GM18951 (cell line): ENCODE measurements at regions not wholly inside any gene's neighbourhood (a gene's known extent, or its start where the extent isn't known, plus 50 kb on each side); places are given as distances from the start of the nearest gene placed in this dataset.

Experiments used
- POLR2A ChIP-seq: IDR thresholded peaks from 4 replicates; pipeline ENCODE4 v1.6.1; 2011; ENCODE audit warnings: mild to moderate bottlenecking; ENCODE audit not compliant: insufficient read length, insufficient read depth; ENCODE audit errors: extremely low read depth
- in situ Hi-C: fragments of 300-500 bp; cut with MboI; formaldehyde crosslinking; loops from one replicate; pipeline ENCODE4 v1.12.0; 2022; ENCODE audit warnings: low sequenced_read_pairs, mixed read lengths, inconsistent platforms; ENCODE audit not compliant: unreplicated experiment

DNA sequence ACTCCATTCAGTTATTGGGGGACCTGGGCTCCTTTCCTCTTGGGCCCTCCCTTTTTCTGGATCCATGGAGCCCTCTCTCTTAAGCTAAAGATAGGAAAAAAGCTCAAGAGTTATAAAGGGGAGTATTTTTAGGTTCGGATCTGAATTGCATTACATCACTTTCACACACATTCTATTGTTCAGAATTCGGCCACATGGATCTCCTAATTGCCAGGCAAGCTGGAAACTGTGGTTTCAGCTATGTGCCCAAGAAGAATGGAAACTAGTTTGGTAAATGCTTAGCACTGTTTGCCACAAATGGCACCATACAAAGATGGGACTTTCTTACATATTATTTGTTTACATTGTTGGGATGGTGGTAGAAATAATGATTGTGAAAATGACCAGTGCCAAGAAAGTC, 145.6 kb downstream of the LRIG3 start:
- TF ChIP-seq POLR2A, result no peak
- in situ Hi-C loops, result loop anchor here (10.0 kb wide), 1 partner anchor 310 kb away; no protein-coding TSS in a partner anchor

DNA sequence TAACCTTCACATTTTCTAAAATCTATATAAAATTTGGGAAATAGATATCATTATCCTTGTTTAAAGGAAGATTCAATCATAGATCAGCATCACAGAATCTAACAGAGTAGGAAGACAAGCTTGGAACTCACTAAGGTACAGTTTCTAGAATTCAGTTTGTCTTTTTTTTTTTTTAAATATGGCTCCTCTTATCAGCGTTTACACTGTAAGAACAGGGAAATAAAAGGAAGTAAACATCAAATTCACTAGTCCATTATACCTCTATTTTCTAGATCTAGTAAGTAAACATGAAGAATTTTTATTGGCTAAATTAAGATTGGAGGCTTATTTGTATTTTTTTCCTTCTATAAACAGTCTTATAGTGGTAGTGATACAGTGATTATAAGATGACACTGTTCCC, 144.9 kb downstream of the LRIG3 start:
- in situ Hi-C loops, result loop anchor here (10.0 kb wide), 1 partner anchor 311 kb away; no protein-coding TSS in a partner anchor
- TF ChIP-seq POLR2A, result no peak

DNA sequence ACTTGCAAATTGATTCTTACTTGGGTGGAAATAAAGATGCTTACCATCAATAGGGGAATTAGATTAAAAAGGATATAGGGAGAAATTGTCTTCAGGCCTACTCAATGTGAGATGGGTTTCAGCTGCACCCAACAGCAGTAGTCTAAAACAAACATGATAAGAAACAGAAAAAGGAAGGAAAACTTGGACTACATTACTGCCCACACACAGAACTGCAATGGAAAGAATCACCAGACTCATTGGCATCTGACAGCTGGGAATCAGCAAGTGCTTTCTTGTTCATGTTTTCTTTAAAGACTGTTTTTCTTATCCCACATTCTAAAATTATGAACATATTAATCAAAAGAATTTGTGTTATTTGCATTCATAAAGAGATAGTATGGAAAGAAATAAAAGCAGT, 144.2 kb downstream of the LRIG3 start:
- no peak for TF ChIP-seq POLR2A
- in situ Hi-C loops, result loop anchor here (10.0 kb wide), 1 partner anchor 311 kb away; no protein-coding TSS in a partner anchor

DNA sequence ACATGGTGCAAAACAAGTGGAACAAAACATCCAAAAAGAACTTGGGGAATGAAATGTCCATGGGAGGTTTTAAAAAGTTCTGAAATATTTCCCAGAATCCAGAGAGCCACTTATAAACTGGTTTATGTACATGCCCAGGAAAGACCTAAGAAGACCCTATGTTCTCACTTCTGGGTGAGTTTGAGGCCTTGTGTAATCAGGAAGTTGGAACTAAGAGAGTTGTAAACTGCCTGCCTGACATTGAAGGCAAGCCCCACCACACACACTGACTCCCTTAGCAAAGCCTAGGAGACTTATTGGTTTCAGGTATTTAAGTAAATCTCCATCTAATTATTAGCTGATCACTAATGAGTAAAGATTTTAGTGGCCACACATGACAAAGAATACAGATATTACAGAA, 142.5 kb downstream of the LRIG3 start:
- in situ Hi-C loops, result loop anchor here (10.0 kb wide), 1 partner anchor 313 kb away; no protein-coding TSS in a partner anchor
- TF ChIP-seq POLR2A, result no peak

DNA sequence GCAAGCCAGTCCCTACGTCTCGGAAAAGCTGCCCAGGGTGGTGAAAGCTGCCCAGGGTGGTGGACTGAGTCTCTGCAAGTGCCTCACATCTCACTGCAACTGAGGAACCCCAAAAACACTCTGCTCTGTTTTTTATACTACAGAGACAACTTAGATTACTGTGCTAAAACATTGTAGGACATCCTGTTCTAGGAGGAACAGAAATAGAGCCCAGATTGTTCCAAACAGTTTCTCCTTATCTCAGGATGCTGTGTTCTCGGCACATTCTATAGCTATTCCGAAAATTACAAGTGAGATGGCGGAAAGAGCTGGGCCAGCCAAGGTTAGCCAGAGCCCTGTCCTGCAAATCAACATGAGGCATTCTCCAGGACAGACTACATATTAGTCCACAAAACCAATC, 138.7 kb downstream of the LRIG3 start:
- no peak for TF ChIP-seq POLR2A
- in situ Hi-C loops, result no loop called here

DNA sequence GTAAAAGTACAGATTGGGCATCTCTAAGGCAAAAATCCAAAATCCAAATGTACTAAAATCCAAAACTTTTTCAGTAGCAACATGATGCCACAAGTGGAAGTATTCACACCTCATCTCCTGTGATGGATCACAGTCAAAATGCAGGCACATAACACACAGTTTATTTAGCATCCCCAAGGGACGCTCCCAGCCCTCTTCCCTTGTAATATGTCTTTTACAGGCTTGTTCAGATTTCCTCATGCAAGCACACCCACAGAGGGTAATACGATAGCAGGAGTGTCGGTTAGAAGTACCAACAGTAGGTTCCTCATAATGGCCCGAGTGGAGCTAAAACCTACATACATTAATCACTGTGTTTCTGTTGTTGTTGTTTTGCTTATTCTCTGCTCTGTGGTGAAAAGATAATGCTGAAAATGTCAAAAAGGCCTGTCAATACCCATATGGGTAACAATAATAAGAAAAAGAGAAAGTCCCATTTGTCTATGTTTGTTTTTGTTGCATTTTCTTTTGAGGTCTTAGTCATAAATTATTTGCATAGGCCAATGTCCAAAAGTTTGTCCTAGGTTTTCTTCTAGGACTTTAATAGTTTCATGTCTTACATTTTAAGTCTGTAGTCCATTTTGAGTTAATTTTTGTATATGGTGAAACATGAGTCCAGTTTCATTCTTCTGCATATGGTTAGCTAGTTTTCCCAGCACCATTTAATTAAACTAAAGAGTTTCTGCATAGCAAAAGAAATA, 133.1 kb downstream of the LRIG3 start:
- TF ChIP-seq POLR2A, result no peak
- in situ Hi-C loops, result no loop called here

DNA sequence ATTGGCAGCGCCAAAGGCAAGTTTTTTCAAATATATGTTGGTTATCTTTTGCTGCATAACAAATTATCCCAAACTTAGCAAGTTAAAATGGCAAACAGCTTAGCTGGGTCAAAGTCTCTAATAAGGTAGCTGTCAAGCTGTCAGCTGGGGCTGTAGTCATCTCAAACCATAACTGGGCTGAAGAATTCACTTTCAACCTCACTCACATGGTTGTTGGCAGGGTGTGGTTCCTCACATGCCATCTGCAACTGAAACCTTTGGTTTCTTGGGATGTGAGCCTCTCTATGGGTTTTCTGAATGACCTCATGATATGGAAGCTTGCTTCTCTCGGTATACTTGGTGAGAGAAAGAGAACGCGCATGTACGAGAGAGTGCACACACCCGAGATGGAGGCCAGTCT, 125.4 kb downstream of the LRIG3 start:
- in situ Hi-C loops, result no loop called here
- TF ChIP-seq POLR2A, result no peak

DNA sequence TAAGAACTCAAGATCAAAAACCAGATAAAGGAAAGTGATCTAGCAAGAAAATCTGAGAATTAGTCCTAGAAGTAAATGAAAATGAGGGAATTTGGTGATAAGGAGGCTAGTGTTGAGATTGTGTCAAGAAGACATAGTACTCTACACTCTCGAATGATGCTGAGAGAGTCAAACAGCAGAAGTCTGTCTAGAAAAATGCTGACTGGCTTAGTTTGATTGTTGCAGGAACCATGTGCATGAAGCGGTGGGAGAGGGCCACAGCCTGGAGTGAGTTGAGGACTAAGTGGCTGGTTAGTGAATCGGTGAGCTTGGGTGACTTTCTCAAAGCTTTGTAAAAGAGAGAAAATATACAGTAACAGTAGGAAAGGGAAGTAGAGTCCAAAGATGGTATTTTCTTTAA, 124.5 kb downstream of the LRIG3 start:
- in situ Hi-C loops, result no loop called here
- TF ChIP-seq POLR2A, result no peak

DNA sequence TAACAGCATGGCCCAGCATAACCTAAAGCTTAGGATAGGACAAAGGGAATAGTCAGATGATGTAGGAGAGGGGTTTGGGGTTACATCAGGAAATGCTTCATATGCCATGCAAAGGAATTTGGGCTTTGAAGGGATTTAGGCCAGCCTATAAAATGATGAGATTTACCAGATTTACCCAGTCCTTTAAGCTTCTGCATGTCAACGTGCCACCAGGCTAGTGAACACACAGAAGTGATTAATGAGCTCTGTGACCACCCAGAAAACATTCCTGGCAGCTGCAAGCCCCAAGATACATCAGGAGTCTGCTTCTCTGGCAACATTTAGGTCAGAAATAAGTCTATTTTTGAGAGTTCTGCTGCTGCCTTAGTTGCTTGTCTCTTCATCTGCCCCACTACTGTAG, 118.3 kb downstream of the LRIG3 start:
- no peak for TF ChIP-seq POLR2A
- in situ Hi-C loops, result no loop called here

DNA sequence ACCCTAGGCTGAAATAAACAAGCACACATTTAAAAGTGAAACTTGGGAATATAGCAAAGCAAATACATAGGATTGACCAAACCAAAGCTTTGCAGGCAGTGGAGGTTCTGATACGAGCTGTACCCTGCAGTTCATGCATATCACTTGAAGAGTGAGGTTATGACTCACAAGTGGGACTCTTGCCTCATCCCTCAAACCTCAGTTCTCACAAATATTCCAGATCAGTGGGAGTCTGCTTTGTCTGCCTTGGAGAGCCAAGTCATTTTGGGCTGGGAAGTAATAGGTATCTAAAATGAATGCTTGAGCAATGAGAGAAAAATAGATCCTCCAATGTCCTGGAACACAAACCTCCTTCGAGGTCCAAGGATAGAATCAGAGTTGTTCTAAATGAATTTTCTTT, 116.4 kb downstream of the LRIG3 start:
- in situ Hi-C loops, result no loop called here
- TF ChIP-seq POLR2A, result no peak

DNA sequence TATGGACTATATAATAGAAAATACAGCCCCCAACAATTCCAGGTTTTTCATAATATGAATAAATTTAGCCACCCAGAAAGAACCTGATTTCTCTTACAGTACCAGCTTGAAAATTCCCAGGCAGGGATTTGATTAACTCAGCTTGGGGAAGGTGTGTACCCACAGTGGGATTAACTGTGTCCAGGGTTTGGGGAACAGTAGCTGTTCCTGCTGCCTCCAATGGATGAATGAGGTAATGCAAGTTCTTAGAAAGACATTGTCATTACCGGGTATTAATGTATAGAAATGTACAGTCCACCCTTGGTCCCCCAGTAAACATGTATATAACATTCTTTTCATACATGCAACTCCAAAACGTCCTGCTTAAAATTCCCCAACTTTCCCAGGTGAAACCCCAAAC, 115.6 kb downstream of the LRIG3 start:
- TF ChIP-seq POLR2A, result no peak
- in situ Hi-C loops, result no loop called here

DNA sequence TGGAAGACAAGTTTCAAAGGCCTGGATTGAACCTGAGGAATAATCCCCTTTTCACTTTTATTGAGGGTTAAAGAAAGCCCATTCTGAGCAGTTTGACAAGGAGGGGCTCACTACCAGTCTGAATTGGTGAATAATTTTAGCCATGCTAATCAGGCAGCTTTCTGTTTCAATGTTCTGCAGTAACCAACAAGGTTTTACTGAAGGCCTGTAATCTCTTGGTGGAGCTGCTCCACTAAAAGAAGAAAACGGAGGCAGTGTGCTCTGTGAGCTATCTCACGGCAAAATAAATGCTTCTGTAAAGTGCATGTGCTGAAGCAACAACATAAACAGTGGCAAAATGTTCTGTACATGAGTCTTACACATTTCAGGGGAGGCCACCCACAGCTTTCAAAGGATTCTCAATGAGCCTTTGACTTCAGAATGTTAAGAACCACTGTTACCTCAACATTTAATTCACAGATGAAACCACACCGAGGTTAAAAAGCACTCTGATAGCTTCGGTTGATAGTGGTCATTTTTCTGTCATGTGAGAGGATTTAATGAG, 111.2 kb downstream of the LRIG3 start:
- no peak for TF ChIP-seq POLR2A
- in situ Hi-C loops, result no loop called here

DNA sequence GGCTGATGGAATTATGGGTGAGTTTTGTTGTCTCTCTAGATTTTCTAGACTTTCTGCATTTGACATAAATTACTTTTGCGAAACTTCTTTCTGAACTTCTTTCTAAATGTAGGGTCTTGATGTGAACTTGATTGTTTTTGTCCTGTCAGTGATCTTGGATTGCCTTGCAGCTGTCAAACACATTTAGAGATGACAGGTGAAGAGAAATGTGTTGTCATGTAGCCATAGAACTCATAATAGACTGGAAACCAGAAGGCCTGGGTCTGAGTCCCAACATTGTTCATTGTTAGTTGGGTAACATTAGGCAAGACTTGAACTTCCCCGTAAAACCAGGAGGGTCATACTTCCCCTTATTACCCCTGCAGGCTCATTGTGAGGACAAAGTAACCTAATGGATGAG, 109.0 kb downstream of the LRIG3 start:
- in situ Hi-C loops, result no loop called here
- no peak for TF ChIP-seq POLR2A

DNA sequence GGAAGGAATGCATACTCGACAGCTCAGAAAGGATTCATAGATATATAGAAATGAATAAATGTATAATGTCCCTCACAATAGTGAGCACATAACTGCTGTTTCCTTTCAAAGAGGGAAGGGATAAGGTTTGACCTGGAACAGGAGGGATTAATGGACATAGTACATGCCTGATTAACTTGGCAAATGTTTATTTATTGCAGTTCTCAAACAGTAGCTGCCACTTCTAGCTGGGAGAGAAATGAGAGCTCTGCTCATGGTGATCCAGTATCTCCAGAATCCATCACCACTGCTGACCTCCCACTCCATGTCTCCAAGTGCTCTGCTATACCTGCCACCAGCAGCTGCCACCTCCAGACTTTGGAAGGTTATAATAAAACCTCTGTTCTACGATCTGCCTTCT, 108.1 kb downstream of the LRIG3 start:
- no peak for TF ChIP-seq POLR2A
- in situ Hi-C loops, result no loop called here
